ENCODE measurements at regions not wholly inside any gene's neighbourhood (a gene's known extent, or its start where the extent isn't known, plus 50 kb on each side); places are given as distances from the start of the nearest gene placed in this dataset.

- Histone ChIP-seq H4K20me1 (ENCODE audit: insufficient read depth) (no peaks in the 10 kb centered on the region), H3K9me3 (ENCODE audit: low read length) (no peaks in the 10 kb centered on the region), H3K4me2 (ENCODE audit: low read length) (no peak overlapping the region), H2AFZ (ENCODE audit: low read depth, low read length) (no peak overlapping the region), H3K27me3 (ENCODE audit: insufficient read depth, low read depth, low read length) (no peaks in the 10 kb centered on the region), H3K9ac (ENCODE audit: low read length) (no peak overlapping the region), H3K27ac (ENCODE audit: low read length) (no peak overlapping the region), H3K9me2 (ENCODE audit: insufficient read depth, low read length) (no peaks in the 10 kb centered on the region), H3K4me3 (ENCODE audit: low read length) (no peak overlapping the region), H3K79me2 (replicated peaks; ENCODE audit: insufficient read depth, low read length) (no peaks in the 10 kb centered on the region), H3K36me3 (ENCODE audit: insufficient read depth, low read length) (no peaks in the 10 kb centered on the region), H3F3A (ENCODE audit: insufficient read depth, low read length, poor library complexity, severe bottlenecking) (no peaks in the 10 kb centered on the region)
- TF ChIP-seq SMC3 (conservative IDR thresholded peaks at IDR 0.05; ENCODE audit: poor library complexity), result no peak
- TF ChIP-seq EZH2 (IDR thresholded peaks at IDR 0.05; ENCODE audit: borderline replicate concordance, insufficient read depth, low read length, poor library complexity, severe bottlenecking), result no peak
- TF ChIP-seq MXI1 (conservative IDR thresholded peaks at IDR 0.05; ENCODE audit: poor library complexity, severe bottlenecking), result no peak
- no peak for TF ChIP-seq EP300 (conservative IDR thresholded peaks at IDR 0.05; ENCODE audit: poor library complexity, severe bottlenecking)
- no peak for TF ChIP-seq RAD21 (conservative IDR thresholded peaks at IDR 0.05)
- TF ChIP-seq, protein P1, sequence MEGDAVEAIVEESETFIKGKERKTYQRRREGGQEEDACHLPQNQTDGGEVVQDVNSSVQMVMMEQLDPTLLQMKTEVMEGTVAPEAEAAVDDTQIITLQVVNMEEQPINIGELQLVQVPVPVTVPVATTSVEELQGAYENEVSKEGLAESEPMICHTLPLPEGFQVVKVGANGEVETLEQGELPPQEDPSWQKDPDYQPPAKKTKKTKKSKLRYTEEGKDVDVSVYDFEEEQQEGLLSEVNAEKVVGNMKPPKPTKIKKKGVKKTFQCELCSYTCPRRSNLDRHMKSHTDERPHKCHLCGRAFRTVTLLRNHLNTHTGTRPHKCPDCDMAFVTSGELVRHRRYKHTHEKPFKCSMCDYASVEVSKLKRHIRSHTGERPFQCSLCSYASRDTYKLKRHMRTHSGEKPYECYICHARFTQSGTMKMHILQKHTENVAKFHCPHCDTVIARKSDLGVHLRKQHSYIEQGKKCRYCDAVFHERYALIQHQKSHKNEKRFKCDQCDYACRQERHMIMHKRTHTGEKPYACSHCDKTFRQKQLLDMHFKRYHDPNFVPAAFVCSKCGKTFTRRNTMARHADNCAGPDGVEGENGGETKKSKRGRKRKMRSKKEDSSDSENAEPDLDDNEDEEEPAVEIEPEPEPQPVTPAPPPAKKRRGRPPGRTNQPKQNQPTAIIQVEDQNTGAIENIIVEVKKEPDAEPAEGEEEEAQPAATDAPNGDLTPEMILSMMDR (IDR thresholded peaks at IDR 0.05; ENCODE audit: poor library complexity, severe bottlenecking), result no peak
- no peak for TF ChIP-seq POLR2AphosphoS5 (IDR thresholded peaks at IDR 0.05)
- TF ChIP-seq, protein P2, sequence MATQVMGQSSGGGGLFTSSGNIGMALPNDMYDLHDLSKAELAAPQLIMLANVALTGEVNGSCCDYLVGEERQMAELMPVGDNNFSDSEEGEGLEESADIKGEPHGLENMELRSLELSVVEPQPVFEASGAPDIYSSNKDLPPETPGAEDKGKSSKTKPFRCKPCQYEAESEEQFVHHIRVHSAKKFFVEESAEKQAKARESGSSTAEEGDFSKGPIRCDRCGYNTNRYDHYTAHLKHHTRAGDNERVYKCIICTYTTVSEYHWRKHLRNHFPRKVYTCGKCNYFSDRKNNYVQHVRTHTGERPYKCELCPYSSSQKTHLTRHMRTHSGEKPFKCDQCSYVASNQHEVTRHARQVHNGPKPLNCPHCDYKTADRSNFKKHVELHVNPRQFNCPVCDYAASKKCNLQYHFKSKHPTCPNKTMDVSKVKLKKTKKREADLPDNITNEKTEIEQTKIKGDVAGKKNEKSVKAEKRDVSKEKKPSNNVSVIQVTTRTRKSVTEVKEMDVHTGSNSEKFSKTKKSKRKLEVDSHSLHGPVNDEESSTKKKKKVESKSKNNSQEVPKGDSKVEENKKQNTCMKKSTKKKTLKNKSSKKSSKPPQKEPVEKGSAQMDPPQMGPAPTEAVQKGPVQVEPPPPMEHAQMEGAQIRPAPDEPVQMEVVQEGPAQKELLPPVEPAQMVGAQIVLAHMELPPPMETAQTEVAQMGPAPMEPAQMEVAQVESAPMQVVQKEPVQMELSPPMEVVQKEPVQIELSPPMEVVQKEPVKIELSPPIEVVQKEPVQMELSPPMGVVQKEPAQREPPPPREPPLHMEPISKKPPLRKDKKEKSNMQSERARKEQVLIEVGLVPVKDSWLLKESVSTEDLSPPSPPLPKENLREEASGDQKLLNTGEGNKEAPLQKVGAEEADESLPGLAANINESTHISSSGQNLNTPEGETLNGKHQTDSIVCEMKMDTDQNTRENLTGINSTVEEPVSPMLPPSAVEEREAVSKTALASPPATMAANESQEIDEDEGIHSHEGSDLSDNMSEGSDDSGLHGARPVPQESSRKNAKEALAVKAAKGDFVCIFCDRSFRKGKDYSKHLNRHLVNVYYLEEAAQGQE (IDR thresholded peaks at IDR 0.05; ENCODE audit: borderline replicate concordance), result no peak
These were observed 107.1 kb upstream of the FAM20C start for GRCh38 chr7:85074-85882.

DNA sequence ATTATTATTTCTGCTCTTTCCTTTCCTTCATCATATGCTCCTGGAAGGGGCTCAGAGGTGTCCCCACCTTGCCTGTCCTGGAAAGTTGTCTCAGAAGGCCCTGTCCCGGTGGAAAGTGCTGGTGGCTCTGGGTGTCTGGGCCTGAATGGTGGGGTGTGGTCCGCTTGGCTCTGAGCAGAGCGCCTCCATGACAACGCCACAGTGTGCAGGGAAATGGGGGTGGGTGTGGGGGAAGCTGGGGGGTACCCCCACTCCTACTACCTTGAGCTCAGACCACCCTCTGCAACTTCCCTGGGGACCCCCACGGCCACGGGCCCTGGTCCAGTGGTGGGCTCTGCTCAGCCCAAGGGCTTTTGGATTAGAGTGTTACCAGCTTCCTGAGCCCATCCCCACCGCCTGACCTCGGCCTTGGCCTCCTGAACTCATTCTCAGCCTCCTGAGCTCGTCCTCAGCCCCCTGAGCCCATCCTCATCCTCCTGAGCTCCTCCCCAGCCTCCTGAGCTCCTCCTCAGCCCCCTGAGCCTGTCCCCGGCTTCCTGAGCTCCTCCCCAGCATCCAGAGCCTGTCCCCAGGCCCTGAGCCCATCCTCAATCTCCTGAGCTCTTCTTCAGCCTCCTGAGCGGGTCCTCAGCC, 106.4 kb upstream of the FAM20C start:
- no peaks in the 10 kb centered on the region for H3K9me2 ChIP-seq (ENCODE audit: insufficient read depth, low read length)
- H3K9me3 ChIP-seq (ENCODE audit: low read length), result no peaks in the 10 kb centered on the region
- H3K4me2 ChIP-seq (ENCODE audit: low read length), result no peak overlapping the region
- no peaks in the 10 kb centered on the region for H3K27me3 ChIP-seq (ENCODE audit: insufficient read depth, low read depth, low read length)
- H2AFZ ChIP-seq (ENCODE audit: low read depth, low read length), result no peak overlapping the region
- H3K9ac ChIP-seq (ENCODE audit: low read length), result no peak overlapping the region
- no peak overlapping the region for H3K27ac ChIP-seq (ENCODE audit: low read length)
- TF ChIP-seq RAD21 (conservative IDR thresholded peaks at IDR 0.05), result no peak
- TF ChIP-seq SMC3 (conservative IDR thresholded peaks at IDR 0.05; ENCODE audit: poor library complexity), result no peak
- TF ChIP-seq, protein P1 (IDR thresholded peaks at IDR 0.05; ENCODE audit: poor library complexity, severe bottlenecking), result no peak
- no peak for TF ChIP-seq TAF1 (IDR thresholded peaks at IDR 0.05; ENCODE audit: low read depth)
- TF ChIP-seq EP300 (conservative IDR thresholded peaks at IDR 0.05; ENCODE audit: poor library complexity, severe bottlenecking), result no peak
- TF ChIP-seq, protein P2 (IDR thresholded peaks at IDR 0.05; ENCODE audit: borderline replicate concordance), result no peak
- no peak for TF ChIP-seq MXI1 (conservative IDR thresholded peaks at IDR 0.05; ENCODE audit: poor library complexity, severe bottlenecking)
- no peak for TF ChIP-seq POLR2AphosphoS5 (IDR thresholded peaks at IDR 0.05)
- no peak for TF ChIP-seq EZH2 (IDR thresholded peaks at IDR 0.05; ENCODE audit: borderline replicate concordance, insufficient read depth, low read length, poor library complexity, severe bottlenecking)
- H4K20me1 ChIP-seq (ENCODE audit: insufficient read depth), result no peaks in the 10 kb centered on the region
- no peaks in the 10 kb centered on the region for H3K36me3 ChIP-seq (ENCODE audit: insufficient read depth, low read length)
- no peaks in the 10 kb centered on the region for H3F3A ChIP-seq (ENCODE audit: insufficient read depth, low read length, poor library complexity, severe bottlenecking)
- H3K79me2 ChIP-seq (replicated peaks; ENCODE audit: insufficient read depth, low read length), result no peaks in the 10 kb centered on the region
- H3K4me3 ChIP-seq (ENCODE audit: low read length), result no peak overlapping the region

Data from neural cell (in vitro differentiated cells).